GM20000 (cell line): ENCODE measurements at regions not wholly inside any gene's neighbourhood (a gene's known extent, or its start where the extent isn't known, plus 50 kb on each side); places are given as distances from the start of the nearest gene placed in this dataset.

Experiments used
- DNase-seq: peaks from one replicate; pipeline ENCODE4 v3.0.0; 2012; ENCODE audit warnings: low spot score
- TF ChIP-seq, protein P1 (sequence below): IDR thresholded peaks from 2 replicates; pipeline ENCODE4 v1.5.1; 2012; ENCODE audit warnings: mild to moderate bottlenecking, control low read depth; ENCODE audit errors: extremely low read depth, missing control alignments

- TF ChIP-seq, protein P1, sequence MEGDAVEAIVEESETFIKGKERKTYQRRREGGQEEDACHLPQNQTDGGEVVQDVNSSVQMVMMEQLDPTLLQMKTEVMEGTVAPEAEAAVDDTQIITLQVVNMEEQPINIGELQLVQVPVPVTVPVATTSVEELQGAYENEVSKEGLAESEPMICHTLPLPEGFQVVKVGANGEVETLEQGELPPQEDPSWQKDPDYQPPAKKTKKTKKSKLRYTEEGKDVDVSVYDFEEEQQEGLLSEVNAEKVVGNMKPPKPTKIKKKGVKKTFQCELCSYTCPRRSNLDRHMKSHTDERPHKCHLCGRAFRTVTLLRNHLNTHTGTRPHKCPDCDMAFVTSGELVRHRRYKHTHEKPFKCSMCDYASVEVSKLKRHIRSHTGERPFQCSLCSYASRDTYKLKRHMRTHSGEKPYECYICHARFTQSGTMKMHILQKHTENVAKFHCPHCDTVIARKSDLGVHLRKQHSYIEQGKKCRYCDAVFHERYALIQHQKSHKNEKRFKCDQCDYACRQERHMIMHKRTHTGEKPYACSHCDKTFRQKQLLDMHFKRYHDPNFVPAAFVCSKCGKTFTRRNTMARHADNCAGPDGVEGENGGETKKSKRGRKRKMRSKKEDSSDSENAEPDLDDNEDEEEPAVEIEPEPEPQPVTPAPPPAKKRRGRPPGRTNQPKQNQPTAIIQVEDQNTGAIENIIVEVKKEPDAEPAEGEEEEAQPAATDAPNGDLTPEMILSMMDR: no peak
These were observed 64.6 kb upstream of the SOX21 start for GRCh38 chr13:94776956-94777355.

GRCh38 chr13:94776300-94776699 lies 64.0 kb upstream of the SOX21 start:
- DNase-seq: no peak
- TF ChIP-seq, protein P1: no peak

More at GRCh38 chr13:94776956-94777355, 64.6 kb upstream of the SOX21 start:
- no peak for DNase-seq

GRCh38 chr13:94765814-94766213 lies 53.5 kb upstream of the SOX21 start:
- no peak for DNase-seq
- TF ChIP-seq, protein P1: no peak

- no peak for DNase-seq
- TF ChIP-seq, protein P1: no peak
These were observed 52.4 kb upstream of the SOX21 start for GRCh38 chr13:94764576-94765321.
